ENCODE measurements at regions not wholly inside any gene's neighbourhood (a gene's known extent, or its start where the extent isn't known, plus 50 kb on each side); places are given as distances from the start of the nearest gene placed in this dataset.

DNA sequence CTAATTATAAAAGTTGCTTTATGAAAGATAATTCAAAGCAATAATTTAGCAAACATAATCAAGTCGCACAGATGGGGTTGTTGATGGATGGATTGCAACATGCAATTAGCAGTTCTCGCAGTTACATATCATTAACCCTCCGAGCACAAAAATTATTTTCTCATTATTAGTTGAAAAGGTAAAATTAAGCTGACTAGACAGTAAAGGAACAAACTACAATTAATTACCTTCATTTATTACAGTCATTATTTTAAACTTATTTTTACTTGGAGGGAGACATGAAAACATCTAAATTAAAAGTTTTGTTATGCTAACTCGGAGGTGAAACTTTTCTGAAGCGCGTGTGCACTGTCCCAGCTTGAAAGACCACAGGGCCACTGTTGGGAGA lies 146.9 kb downstream of the PHETA1 start:
- DNase-seq (ENCODE audit: low read depth): no peak

DNA sequence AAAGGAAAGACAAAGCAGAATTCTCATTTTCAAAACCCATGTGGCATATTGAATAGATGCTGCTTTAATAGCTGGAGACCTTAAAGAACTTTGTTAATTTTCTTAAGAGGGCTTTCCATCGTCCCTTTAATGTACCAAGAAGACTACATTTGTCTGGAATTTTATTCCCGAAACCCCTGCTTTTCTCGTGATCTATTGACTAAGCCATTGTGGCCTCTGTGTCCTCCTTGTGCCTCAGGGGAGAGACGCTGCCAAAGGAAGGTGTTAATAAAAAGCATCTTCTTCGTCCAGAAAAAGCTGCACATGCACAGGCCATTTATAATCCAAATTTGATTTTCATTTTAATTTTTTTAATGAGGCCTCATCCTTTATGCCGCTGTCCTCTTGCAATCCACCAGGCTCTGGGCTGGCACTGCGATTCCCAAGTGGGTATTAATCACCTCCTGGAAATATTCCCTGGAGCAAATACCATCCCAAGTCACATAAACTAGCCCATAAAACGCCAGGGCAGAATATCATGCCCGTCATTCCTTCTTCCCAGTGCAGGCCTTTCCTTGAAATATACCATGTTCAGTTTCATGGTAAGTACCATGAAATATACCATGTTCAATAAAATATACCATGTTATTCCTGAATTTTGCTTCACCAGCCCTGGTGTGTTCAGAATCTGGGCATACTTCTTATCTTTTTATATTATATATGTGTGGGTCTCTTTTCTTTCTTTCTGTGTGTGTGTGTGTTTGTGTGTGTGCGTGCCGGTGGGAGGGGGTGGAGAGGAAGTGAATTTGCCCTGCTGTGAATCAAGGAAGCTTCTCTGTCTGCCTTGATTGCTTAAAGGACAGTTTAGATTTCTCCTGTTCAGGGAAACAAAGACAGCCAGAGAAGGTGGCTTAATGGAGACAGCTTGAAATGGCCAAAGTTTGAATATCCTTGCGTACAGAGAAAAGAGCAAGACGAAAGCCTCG lies 147.6 kb downstream of the PHETA1 start:
- no peak for DNase-seq (ENCODE audit: low read depth)

GRCh38 chr12:111220363-111220762 lies 148.5 kb downstream of the PHETA1 start:
- no peak for DNase-seq (ENCODE audit: low read depth)

GRCh38 chr12:111219440-111219839 lies 149.5 kb downstream of the PHETA1 start:
- no peak for DNase-seq (ENCODE audit: low read depth)

GRCh38 chr12:111218499-111218898 lies 150.4 kb downstream of the PHETA1 start:
- no peak for DNase-seq (ENCODE audit: low read depth)

- DNase-seq (ENCODE audit: low read depth): no peak
These were observed 152.3 kb downstream of the PHETA1 start for GRCh38 chr12:111216387-111217159.

DNA sequence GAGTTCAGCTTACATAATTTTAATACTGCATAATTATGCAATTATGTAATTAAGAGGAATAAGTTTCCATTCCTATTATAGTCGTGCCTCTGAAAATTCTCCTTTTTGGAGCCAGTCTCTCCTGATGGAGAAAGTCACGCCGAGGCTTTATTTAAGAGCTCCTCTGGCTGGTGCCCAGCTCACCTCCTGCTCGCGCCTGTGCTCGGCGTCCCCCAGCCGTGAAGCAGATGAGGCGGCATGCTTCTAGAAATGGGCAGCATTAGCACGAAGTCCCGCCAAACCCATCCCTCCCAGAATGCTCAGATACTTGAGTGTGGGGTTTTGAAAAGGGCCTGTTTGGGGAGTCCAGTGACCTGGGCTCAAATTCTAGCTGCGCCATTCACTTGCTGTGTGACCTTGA lies 153.0 kb downstream of the PHETA1 start:
- DNase-seq (ENCODE audit: low read depth): no peak

- DNase-seq (ENCODE audit: low read depth): no peak
These were observed 154.5 kb downstream of the PHETA1 start for GRCh38 chr12:111214401-111214800.

DNA sequence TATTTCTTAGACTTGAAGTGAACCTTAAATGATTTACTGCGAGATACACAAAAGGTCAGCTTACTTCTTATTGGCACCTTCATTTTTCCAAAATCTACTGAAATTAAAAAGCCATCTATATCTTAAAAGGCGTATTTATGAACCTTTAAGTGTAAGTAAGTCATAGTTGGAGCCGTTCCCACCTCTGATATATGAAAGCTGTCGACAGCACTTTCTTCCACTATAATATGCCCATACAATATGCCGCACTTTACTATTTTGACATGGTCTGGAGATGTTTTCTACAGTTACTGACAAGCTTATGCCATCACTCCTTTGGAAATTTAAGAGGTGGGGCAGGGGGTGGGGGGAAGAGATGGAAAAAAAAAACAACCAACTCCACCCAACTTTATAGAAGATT lies 155.3 kb downstream of the PHETA1 start:
- DNase-seq (ENCODE audit: low read depth): no peak

GRCh38 chr12:111212814-111213456 lies 156.0 kb downstream of the PHETA1 start:
- DNase-seq (ENCODE audit: low read depth): no peak

GRCh38 chr12:111211910-111212757 lies 156.8 kb downstream of the PHETA1 start:
- no peak for DNase-seq (ENCODE audit: low read depth)

DNA sequence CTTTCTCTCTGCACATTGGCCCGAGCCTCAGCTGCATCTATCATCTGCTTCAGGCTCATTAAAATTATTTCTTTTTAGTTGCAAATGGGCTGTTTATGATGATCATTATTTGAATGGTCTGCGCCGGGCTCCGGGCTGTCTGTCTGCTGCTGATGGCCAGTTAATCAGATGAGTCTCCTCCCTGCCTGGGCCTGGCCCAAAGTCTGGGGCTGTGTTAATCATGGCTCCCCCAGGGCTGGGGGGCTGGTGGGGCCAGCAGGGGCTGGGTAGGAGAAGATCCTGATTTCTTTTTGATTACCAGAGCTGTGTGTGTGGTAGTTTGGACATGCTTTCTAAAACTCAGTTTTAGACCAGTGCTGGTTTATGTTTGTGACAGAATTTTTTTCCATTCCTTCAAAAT lies 159.1 kb downstream of the PHETA1 start:
- DNase-seq (ENCODE audit: low read depth): no peak

- no peak for DNase-seq (ENCODE audit: low read depth)
These were observed 161.1 kb downstream of the PHETA1 start for GRCh38 chr12:111207761-111208160.

- DNase-seq (ENCODE audit: low read depth): no peak
These were observed 164.1 kb downstream of the PHETA1 start for GRCh38 chr12:111204788-111205241.

DNA sequence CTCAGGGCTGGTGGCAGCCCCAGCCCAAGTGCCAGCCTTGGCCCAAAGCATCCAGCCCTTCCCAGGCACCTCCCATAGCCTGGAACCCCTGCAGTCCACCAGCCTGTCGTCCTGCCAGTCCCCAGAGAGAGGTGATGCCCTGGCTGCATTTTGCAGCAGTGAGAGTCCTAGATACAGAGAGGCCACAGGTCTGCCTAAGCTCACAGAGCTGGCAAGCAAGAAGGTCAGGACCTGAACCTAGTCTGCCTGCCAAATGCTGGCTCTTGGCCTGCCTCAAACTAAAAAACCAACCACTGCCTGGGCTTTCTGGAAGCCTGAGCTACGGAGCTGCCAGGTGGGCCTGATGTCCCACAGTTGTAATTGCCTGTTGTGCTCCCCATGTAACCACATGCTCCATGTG lies 164.9 kb downstream of the PHETA1 start:
- no peak for DNase-seq (ENCODE audit: low read depth)

DNA sequence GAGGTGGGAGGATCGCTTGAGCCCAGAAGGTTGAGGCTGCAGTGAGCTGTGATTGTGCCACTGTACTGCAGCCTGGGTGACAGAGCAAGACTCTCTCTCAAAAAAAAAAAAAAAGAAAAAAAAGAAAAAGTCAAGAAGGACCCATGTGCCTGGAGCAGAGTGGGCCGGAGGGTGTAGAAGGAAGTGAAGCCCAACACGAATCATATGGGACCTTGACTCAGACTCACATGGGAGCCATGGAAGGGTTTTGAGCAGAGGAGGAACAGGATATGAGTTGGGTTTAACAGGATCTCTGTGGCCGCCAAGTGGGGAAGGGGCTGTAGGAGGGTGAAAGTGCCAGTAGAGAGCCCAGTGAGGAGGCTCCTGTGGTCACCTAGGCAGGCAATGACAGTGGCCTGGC lies 165.4 kb downstream of the PHETA1 start:
- DNase-seq (ENCODE audit: low read depth): no peak

DNA sequence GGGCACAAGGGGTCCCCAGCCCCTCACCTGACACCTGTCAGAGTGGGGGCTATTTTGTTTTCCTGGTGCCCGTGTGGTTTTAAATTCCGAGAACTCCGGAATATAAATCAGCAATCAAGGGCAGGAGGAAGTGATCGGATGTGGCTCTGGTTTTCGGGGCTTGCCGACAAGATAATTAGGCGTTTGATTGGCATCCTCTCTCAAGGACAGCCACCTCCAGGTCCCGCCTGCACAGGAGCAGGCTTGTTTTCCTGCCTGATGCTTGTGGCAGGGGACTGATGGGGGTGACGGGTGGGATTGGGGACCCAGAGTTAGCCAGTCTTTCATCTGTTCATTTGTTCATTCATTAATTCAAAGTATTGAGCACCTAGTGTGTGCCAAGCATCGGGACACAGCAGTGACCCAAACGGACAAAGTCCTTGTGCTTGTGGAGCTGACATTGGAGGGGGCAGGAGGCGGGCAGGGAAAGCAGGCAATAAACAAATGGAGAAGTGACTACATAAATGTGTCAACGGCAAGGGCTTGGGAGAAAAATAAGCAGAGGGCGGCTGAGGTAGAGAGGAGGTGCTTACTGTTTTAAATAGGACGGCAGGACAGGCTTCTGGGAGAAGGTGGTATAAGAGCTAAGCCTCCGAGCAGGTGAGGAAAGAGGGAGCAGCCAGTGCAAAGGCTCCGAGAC lies 166.5 kb downstream of the PHETA1 start:
- DNase-seq (ENCODE audit: low read depth): no peak

DNA sequence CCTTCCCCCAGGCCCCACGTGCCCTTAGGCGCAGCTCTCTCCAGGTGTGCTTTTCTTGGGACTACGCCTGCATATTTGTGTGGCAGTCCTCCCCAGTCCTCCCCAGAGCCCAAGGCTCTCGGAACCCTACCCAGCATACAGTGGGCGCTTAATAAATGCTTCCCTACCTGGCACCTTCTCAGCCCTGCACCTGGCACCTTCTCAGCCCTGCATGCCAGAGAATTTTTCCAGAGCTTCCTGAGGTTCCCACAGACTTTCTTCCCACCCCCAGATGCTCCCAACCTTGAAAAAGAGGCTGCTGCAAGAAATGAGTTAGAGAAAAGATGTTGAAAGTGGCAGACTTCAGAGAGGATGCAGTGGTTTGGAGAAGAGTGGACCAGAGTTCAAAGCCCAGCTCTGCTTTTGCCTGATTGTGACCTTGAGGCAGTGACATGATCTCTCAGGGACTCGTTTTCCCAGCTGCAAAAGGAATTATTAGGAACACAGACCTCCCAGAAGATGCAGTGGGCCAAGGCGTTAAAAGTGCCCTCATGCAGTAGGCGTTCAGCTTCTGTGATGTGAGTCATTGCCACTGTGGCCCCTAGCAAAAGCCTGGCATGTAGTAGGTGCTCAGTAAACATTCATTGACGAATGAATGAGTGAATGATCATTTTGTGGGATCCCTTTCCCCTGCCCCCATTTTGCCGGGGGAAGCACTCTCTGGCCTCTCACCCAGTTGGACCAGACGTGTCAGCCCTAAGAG lies 167.2 kb downstream of the PHETA1 start:
- no peak for DNase-seq (ENCODE audit: low read depth)

DNA sequence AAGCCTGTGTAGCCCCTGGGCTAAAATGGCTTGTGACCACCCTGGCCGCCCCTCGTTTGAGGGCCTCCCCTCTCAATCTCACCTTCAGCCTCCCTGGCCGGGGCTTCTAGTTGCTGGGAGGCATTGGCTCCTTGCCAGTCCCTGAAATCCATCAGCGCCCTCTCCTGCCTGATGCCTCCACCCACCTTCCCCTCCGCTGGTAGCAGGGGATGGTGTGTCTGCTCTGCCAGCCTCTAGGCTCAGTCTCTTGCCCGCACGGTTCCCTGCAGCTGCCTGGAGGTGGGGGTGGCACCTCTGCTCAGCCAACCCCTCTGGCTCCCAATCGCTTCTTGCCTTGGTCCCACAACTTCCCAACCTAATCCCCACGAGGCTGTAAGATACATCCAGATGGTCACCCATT lies 167.9 kb downstream of the PHETA1 start:
- no peak for DNase-seq (ENCODE audit: low read depth)

DNA sequence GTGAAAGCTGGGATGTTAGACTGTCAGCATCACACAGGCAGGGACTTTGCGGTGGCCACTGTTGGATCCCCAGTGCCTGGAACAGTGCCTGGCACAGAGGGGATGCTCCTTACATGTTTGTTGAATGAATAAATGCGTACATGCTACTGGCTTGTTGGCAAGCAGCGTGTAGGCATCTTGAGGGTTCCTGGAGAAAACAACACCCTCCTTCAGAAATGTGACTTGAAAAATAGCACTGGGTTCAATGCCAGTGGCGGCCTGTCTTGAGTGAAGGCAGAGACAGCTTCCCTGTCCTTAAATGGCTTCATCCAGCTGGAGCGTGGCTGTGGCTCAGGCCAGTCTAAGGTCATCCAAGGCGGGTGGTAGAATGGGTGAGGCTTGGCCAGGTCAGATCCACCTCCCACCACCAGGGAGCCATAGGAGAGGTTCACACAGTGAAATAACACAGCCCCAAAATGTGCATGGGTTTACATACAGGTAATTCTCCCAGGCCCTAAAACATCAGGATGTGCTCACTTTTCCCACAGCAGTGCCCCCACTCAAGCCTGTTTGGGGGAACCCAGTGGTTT lies 171.4 kb downstream of the PHETA1 start:
- no peak for DNase-seq (ENCODE audit: low read depth)
